Fibroblast of pulmonary artery (primary cell): ENCODE measurements at regions not wholly inside any gene's neighbourhood (a gene's known extent, or its start where the extent isn't known, plus 50 kb on each side); places are given as distances from the start of the nearest gene placed in this dataset.
"Not testable (repeated sequence)": the region's sequence is repeated elsewhere in the genome, so short reads cannot be mapped to it uniquely, and the experiment has no call there.

Experiments
- DNase-seq: peaks from one replicate; pipeline ENCODE4 v3.0.0-alpha.2; 2010; ENCODE audit warnings: low read depth
- H3K4me3 ChIP-seq: replicated peaks from 2 replicates; pipeline ENCODE4 v1.5.1; 2011; ENCODE audit warnings: low read depth, mild to moderate bottlenecking, control low read depth, low read length, moderate library complexity
- CTCF ChIP-seq: IDR thresholded peaks from 2 replicates; pipeline ENCODE4 v1.5.1; 2011; ENCODE audit warnings: mild to moderate bottlenecking, control low read depth, low read length, inconsistent platforms; ENCODE audit errors: missing control alignments

- H3K4me3 ChIP-seq, DNase-seq: not testable (repeated sequence)
Observed at GRCh38 chr16:21512280-21513192, 86.8 kb upstream of the METTL9 start.

DNA sequence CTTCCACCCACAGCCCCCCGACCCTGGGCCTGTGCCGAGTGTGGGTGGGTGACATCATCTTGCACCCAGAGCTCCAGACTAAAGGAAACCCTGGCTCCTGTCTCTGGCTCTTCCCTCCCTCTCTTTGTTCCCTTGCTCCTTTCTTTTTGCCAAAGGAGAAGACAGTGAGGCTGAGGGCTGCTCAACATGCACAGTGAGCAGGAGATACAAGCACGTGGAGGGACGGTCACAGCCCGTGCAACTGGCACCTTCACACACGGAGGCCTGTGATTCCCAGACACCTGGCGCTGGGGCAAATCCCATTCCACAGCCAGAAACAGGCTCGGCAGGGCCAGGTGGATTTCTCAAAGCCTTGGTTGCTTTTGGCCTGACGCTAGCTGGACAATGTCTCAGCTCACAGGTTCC, 86.0 kb upstream of the METTL9 start:
- not testable (repeated sequence) for DNase-seq, H3K4me3 ChIP-seq

DNA sequence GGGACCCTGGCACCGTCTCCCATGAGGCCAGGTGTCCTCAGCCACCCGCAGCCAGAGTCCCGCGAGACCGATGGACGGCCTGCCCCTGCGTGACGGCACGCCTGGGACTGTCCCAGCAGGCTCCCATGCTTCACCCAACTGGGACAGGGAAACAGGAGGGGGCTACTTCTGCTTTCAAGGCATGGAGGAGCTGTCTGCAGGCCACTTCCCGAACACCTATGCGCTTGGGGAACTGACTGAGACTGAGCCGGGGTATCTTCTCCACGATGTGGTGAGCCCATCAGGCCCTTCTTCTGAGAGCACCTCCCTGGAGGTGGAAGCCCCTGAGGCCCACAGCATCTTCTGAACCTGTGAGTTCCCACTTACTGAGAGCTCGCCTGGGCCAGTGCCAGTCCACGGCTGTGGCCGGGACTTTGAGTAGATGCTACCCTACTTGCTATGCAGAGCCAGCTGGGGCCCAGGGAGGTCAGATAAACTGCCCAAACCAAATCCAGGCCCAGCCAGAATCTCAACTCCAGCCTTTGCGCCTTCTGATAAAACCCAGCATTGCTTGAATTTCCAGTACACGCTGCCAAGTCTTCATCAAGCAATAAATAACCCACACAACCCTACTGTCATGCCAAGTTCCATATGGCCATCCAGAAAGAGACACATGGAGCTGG, 85.4 kb upstream of the METTL9 start:
- DNase-seq, H3K4me3 ChIP-seq: not testable (repeated sequence)

GRCh38 chr16:21514474-21514840, 84.9 kb upstream of the METTL9 start:
- not testable (repeated sequence) for DNase-seq, H3K4me3 ChIP-seq

GRCh38 chr16:21516705-21517040, 82.7 kb upstream of the METTL9 start:
- H3K4me3 ChIP-seq, DNase-seq: not testable (repeated sequence)

DNA sequence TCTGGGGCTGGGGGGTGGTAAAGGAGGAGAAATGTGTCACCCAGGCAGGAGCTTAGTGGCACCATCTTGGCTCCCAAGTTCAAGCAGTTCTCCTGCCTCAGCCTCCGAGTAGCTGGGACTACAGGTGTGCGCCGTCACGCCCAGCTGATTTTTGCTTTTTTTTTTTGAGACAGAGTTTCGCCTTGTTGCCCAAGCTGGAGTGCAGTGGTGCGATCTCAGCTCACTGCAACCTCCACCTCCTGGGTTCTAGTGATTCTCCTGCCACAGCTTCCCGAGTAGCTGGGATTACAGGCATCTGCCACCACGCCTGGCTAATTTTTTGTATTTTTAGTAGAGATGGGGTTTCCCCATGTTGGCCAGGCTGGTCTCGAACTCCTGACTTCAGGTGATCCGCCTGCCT, 82.1 kb upstream of the METTL9 start:
- DNase-seq, H3K4me3 ChIP-seq: not testable (repeated sequence)

- H3K4me3 ChIP-seq = peak overlapping the region; percentile 71
- not testable (repeated sequence) for DNase-seq
Observed at GRCh38 chr16:21519361-21520133, 79.8 kb upstream of the METTL9 start.

GRCh38 chr16:21520134-21521047, 79.0 kb upstream of the METTL9 start:
- peak overlapping the region; percentile 66 for H3K4me3 ChIP-seq
- DNase-seq = peak; percentile 94

DNA sequence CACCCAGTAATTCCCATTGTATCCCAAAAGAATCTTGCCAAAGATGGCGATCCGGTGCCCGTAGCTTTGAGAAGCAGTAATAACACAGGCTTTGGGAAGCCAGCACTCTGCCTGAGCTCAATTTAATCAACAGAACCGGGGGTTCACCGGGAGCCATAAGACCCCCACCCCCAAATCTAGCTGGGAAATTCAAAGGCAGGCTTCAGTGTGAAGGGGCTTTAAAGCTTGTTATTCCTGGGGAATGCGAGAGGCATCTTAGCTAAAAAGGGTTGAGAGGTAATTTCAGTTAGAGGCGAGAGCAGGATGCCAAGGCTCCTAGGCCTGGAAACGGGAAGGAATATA, 78.4 kb upstream of the METTL9 start:
- not testable (repeated sequence) for H3K4me3 ChIP-seq, DNase-seq

DNA sequence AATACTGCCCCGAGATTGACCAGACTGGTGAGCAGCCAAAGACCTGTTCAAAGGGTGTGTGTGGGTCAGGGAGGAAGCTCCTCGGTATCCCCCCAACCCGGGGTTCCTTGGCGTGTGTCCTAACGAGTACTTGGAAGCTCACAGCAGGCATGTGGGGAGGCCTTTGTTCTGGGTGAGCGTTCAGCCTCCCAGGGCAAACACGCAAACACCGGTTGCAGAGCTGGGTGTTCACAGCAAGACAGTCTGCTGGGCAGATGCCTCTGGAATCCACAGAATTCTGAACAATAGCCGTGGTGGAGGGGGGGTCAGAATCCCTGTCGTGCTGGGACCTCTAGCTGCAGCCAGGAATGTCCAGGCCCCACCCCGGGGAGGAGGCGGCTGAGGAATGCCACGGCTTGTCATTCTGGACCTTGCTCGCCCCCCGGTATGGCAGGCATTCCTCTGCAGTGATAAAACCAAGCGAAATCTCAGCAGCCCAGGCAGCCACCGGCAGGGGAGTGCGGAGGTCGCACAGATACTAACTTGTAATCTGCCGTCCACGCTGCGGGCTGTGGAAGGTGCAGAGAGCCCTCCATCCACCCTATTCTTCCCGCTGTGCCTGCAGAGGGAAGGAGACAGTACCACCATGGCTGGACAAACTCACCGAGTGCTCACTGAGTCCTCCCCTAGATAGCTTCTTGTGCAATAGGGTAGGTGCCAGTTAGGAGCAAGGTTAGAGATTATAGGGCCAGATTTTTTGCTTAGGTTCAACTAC, 77.8 kb upstream of the METTL9 start:
- peak; percentile 68 for DNase-seq
- H3K4me3 ChIP-seq = peak overlapping the region; percentile 17

DNA sequence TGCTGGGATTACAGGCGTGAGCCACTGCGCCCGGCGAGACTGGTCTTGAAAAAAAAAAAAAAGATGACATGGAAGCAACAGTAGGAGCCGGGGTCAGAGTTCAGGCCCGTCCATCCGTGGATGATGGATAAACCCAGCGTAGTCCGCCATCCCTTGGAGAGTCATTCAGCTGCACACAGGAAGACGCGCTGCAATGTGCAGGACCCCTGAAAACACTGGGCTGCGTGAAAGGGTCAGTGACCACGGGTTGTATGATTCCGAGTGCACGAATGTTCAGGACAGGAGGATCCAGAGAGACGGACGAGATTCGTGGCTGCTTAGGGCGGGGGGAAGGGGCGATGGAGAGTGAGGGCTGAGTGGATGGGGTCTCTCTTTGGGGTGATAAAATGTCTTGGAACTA, 76.5 kb upstream of the METTL9 start:
- not testable (repeated sequence) for H3K4me3 ChIP-seq, DNase-seq

GRCh38 chr16:21523411-21524067, 75.8 kb upstream of the METTL9 start:
- H3K4me3 ChIP-seq = no peak overlapping the region
- DNase-seq = no peak

More at GRCh38 chr16:21523411-21524067, 75.8 kb upstream of the METTL9 start:
- no peak for TF ChIP-seq CTCF
